ENCODE measurements at regions not wholly inside any gene's neighbourhood (a gene's known extent, or its start where the extent isn't known, plus 50 kb on each side); places are given as distances from the start of the nearest gene placed in this dataset.

GRCh38 chr11:90845126-90845525 lies 622.3 kb upstream of the CHORDC1 start:
- Histone ChIP-seq H3K27me3 (ENCODE audit: insufficient read depth, low read length) (no peaks in the 10 kb centered on the region), H3K36me3 (ENCODE audit: insufficient read depth, low read depth, low read length) (no peaks in the 10 kb centered on the region), H3K4me1 (ENCODE audit: insufficient read depth, low read length) (no peaks in the 10 kb centered on the region), H3K9ac (ENCODE audit: low read depth, low read length) (no peak overlapping the region), H3K9me3 (ENCODE audit: insufficient read depth, low read depth, low read length) (no peaks in the 10 kb centered on the region), H3K27ac (ENCODE audit: low read length) (no peak overlapping the region), H3K4me3 (ENCODE audit: low read length) (no peak overlapping the region)

DNA sequence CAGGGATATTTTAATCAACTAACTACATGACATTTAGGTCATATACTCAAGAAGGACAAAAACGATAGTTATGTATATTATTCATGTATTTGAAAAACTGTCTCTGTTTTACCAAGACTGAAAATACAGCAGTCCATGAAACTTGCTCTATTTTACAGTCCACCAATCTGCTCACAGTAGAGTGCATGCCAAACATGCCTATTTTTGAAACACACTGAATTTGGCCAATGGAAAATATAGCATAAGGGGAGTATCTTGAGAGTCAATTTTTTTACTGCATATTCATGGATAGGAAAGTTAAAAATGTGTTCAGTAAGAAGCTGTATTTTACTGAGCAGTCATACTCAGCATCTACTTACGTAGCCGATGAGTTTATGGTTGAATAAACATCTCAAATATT lies 621.2 kb upstream of the CHORDC1 start:
- no peak overlapping the region for H3K4me3 ChIP-seq (ENCODE audit: low read length)
- no peaks in the 10 kb centered on the region for H3K36me3 ChIP-seq (ENCODE audit: insufficient read depth, low read depth, low read length)

DNA sequence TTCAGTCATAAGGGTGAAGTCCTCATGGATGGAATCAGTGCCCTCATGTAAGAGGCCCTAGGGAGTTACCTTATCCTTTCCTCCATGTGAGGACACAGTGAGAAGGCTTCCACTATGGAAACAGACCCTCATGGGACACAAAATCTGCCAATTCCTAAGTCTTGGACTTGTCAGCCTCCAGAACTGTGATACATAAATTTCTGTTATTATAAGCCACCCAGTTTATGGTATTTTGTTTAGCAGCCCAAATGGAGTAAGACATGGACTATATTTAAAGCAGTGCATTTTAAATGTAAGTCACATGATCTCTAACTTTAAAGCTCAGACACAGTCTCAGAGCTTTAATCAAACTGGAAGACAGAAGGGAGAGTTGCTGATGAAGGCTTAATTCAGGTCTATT lies 619.8 kb upstream of the CHORDC1 start:
- H3K4me1 ChIP-seq (ENCODE audit: insufficient read depth, low read length) = no peaks in the 10 kb centered on the region

More for the DNA sequence above, 621.2 kb upstream of the CHORDC1 start:
- Histone ChIP-seq H3K9me3 (ENCODE audit: insufficient read depth, low read depth, low read length) (no peaks in the 10 kb centered on the region), H3K4me1 (ENCODE audit: insufficient read depth, low read length) (no peaks in the 10 kb centered on the region), H3K27ac (ENCODE audit: low read length) (no peak overlapping the region), H3K9ac (ENCODE audit: low read depth, low read length) (no peak overlapping the region), H3K27me3 (ENCODE audit: insufficient read depth, low read length) (no peaks in the 10 kb centered on the region)

DNA sequence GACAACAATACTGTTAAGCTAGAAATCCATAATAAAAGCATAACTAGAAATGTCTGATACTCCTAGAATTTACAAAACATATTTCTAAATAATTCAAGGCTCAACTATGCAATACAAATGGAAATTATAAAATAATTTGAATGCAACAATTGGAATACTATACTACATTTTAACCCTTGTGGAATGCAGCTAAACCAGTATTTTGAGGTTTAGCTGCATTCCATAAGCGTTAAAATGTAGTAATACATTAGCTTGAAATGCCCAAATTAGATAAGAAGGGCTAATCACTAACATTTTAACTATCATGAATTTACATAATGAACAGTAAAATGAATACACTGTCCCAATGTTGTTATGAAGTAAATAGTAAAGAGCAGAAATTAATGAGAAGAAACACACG lies 617.2 kb upstream of the CHORDC1 start:
- Histone ChIP-seq H3K9ac (ENCODE audit: low read depth, low read length) (no peak overlapping the region), H3K27ac (ENCODE audit: low read length) (no peak overlapping the region), H3K27me3 (ENCODE audit: insufficient read depth, low read length) (no peaks in the 10 kb centered on the region), H3K4me3 (ENCODE audit: low read length) (no peak overlapping the region), H3K36me3 (ENCODE audit: insufficient read depth, low read depth, low read length) (no peaks in the 10 kb centered on the region), H3K9me3 (ENCODE audit: insufficient read depth, low read depth, low read length) (no peaks in the 10 kb centered on the region), H3K4me1 (ENCODE audit: insufficient read depth, low read length) (peaks cover 8% of the 10 kb centered on the region)

More for the DNA sequence above, 619.8 kb upstream of the CHORDC1 start:
- Histone ChIP-seq H3K36me3 (ENCODE audit: insufficient read depth, low read depth, low read length) (no peaks in the 10 kb centered on the region), H3K27ac (ENCODE audit: low read length) (no peak overlapping the region), H3K9me3 (ENCODE audit: insufficient read depth, low read depth, low read length) (no peaks in the 10 kb centered on the region), H3K4me3 (ENCODE audit: low read length) (no peak overlapping the region), H3K9ac (ENCODE audit: low read depth, low read length) (no peak overlapping the region), H3K27me3 (ENCODE audit: insufficient read depth, low read length) (no peaks in the 10 kb centered on the region)

DNA sequence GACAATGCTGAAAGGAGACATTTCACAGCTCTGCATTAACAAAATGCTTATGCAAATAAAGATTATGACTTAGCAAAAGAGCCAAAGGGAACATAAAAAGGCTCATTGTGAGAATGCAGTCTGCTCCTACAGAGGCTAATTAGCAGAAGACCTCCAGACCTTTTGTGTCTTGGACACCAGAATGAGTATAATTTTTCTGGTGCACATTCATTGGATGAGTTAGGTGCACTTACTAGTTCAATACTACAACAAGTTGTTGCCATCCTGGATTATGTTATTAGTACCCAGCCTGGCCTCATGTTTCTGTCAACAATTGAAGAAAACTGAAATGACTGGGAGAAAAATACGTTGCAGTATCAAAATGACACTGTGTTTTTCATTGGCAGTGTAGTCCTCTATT lies 613.2 kb upstream of the CHORDC1 start:
- Histone ChIP-seq H3K9ac (ENCODE audit: low read depth, low read length) (no peak overlapping the region), H3K36me3 (ENCODE audit: insufficient read depth, low read depth, low read length) (no peaks in the 10 kb centered on the region)

DNA sequence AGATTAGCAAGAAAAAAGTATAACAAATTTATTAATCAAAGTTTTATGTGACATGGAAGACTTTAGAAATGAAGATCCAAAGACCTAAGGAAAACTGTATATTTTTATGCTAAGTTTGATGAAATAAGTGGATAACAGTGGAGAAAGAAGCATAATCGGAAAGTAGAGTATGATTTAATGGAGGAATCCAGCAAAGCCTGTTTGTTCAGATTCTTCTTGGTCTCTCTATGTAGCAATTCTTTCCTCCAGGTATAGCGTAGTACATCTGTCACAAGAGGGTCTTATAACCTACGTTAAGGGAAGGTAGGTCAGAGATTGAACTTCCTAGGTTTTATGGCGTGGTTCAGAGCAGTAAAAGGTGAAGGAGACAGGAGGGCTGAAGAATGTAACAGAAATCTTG lies 600.6 kb upstream of the CHORDC1 start:
- no peaks in the 10 kb centered on the region for H3K36me3 ChIP-seq (ENCODE audit: insufficient read depth, low read depth, low read length)
- H3K9me3 ChIP-seq (ENCODE audit: insufficient read depth, low read depth, low read length) = no peaks in the 10 kb centered on the region
- no peaks in the 10 kb centered on the region for H3K27me3 ChIP-seq (ENCODE audit: insufficient read depth, low read length)
- H3K9ac ChIP-seq (ENCODE audit: low read depth, low read length) = no peak overlapping the region
- no peak overlapping the region for H3K4me3 ChIP-seq (ENCODE audit: low read length)
- no peak overlapping the region for H3K27ac ChIP-seq (ENCODE audit: low read length)
- H3K4me1 ChIP-seq (ENCODE audit: insufficient read depth, low read length) = no peaks in the 10 kb centered on the region

More for the DNA sequence above, 613.2 kb upstream of the CHORDC1 start:
- H3K27ac ChIP-seq (ENCODE audit: low read length) = no peak overlapping the region
- no peaks in the 10 kb centered on the region; the same call in 1 of the 2 replicates for H3K9me3 ChIP-seq (ENCODE audit: insufficient read depth, low read depth, low read length)
- peaks cover 8% of the 10 kb centered on the region for H3K4me1 ChIP-seq (ENCODE audit: insufficient read depth, low read length)
- no peak overlapping the region for H3K4me3 ChIP-seq (ENCODE audit: low read length)
- no peaks in the 10 kb centered on the region for H3K27me3 ChIP-seq (ENCODE audit: insufficient read depth, low read length)

GRCh38 chr11:90822996-90823395 lies 600.1 kb upstream of the CHORDC1 start:
- no peak overlapping the region for H3K4me3 ChIP-seq (ENCODE audit: low read length)
- H3K9me3 ChIP-seq (ENCODE audit: insufficient read depth, low read depth, low read length) = no peaks in the 10 kb centered on the region
- H3K27me3 ChIP-seq (ENCODE audit: insufficient read depth, low read length) = no peaks in the 10 kb centered on the region
- H3K9ac ChIP-seq (ENCODE audit: low read depth, low read length) = no peak overlapping the region
- no peaks in the 10 kb centered on the region for H3K36me3 ChIP-seq (ENCODE audit: insufficient read depth, low read depth, low read length)
- H3K4me1 ChIP-seq (ENCODE audit: insufficient read depth, low read length) = no peaks in the 10 kb centered on the region
- no peak overlapping the region for H3K27ac ChIP-seq (ENCODE audit: low read length)

DNA sequence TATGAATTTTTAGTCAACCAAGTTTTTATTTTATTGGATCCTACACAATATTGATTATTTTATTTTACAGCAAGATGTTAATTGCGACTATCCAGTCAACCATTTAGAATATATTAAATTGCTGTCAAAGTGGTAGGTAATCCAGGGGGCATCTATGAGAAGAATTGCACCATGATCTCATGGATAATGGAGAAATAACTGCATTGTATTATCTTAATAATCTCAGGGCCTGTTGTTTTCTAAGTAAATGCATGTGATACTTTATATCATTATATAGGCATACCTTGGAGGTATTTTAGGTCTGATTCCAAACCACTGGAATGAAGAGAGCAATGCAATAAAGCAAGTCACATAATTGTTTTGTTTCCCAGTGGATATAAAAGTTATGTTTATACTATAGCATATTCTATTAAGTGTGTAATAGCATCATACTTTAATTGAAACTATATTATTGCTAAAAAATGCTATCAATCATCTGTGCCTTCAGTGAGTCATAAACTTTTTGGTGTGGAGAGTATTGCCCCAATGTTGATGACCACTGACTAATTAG lies 595.4 kb upstream of the CHORDC1 start:
- Histone ChIP-seq H3K36me3 (ENCODE audit: insufficient read depth, low read depth, low read length) (no peaks in the 10 kb centered on the region), H3K9ac (ENCODE audit: low read depth, low read length) (no peak overlapping the region), H3K27ac (ENCODE audit: low read length) (no peak overlapping the region), H3K4me3 (ENCODE audit: low read length) (no peak overlapping the region), H3K9me3 (ENCODE audit: insufficient read depth, low read depth, low read length) (no peaks in the 10 kb centered on the region), H3K4me1 (ENCODE audit: insufficient read depth, low read length) (no peaks in the 10 kb centered on the region), H3K27me3 (ENCODE audit: insufficient read depth, low read length) (no peaks in the 10 kb centered on the region)

DNA sequence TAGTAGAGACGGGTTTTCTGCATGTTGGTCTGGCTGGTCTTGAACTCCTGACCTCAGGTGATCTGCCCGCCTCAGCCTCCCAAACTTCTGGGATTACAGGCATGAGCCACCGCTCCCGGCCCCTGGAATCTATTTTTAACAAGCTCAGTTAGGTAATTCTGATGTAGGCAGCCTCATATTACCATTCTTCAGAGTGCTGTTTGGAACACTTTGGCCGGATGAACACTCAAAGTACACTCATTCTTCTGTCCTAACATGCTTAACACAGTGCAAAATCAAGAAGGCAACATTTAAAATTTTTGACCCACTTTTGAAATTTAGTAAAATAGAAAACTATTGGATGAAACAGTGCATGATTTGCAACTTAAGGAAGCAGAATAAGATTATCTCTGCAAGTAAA lies 586.7 kb upstream of the CHORDC1 start:
- Histone ChIP-seq H3K4me3 (ENCODE audit: low read length) (no peak overlapping the region), H3K27ac (ENCODE audit: low read length) (no peak overlapping the region), H3K27me3 (ENCODE audit: insufficient read depth, low read length) (no peaks in the 10 kb centered on the region), H3K9me3 (ENCODE audit: insufficient read depth, low read depth, low read length) (no peaks in the 10 kb centered on the region), H3K9ac (ENCODE audit: low read depth, low read length) (no peak overlapping the region), H3K36me3 (ENCODE audit: insufficient read depth, low read depth, low read length) (no peaks in the 10 kb centered on the region), H3K4me1 (ENCODE audit: insufficient read depth, low read length) (no peaks in the 10 kb centered on the region; the same call in 1 of the 2 replicates)

- Histone ChIP-seq H3K27me3 (ENCODE audit: insufficient read depth, low read length) (no peaks in the 10 kb centered on the region), H3K27ac (ENCODE audit: low read length) (no peak overlapping the region), H3K9me3 (ENCODE audit: insufficient read depth, low read depth, low read length) (no peaks in the 10 kb centered on the region), H3K36me3 (ENCODE audit: insufficient read depth, low read depth, low read length) (no peaks in the 10 kb centered on the region), H3K9ac (ENCODE audit: low read depth, low read length) (no peak overlapping the region), H3K4me1 (ENCODE audit: insufficient read depth, low read length) (peaks cover 3% of the 10 kb centered on the region; the same call in 1 of the 2 replicates), H3K4me3 (ENCODE audit: low read length) (no peak overlapping the region)
Measured at GRCh38 chr11:90805172-90805571, 582.3 kb upstream of the CHORDC1 start.

GRCh38 chr11:90803831-90804230 lies 581.0 kb upstream of the CHORDC1 start:
- Histone ChIP-seq H3K9me3 (ENCODE audit: insufficient read depth, low read depth, low read length) (no peaks in the 10 kb centered on the region), H3K36me3 (ENCODE audit: insufficient read depth, low read depth, low read length) (no peaks in the 10 kb centered on the region), H3K27ac (ENCODE audit: low read length) (no peak overlapping the region), H3K4me1 (ENCODE audit: insufficient read depth, low read length) (peaks cover 3% of the 10 kb centered on the region; the same call in 1 of the 2 replicates), H3K4me3 (ENCODE audit: low read length) (no peak overlapping the region), H3K27me3 (ENCODE audit: insufficient read depth, low read length) (no peaks in the 10 kb centered on the region), H3K9ac (ENCODE audit: low read depth, low read length) (no peak overlapping the region)

GRCh38 chr11:90803366-90803765 lies 580.5 kb upstream of the CHORDC1 start:
- Histone ChIP-seq H3K4me3 (ENCODE audit: low read length) (no peak overlapping the region), H3K9ac (ENCODE audit: low read depth, low read length) (no peak overlapping the region), H3K27ac (ENCODE audit: low read length) (no peak overlapping the region), H3K9me3 (ENCODE audit: insufficient read depth, low read depth, low read length) (no peaks in the 10 kb centered on the region), H3K4me1 (ENCODE audit: insufficient read depth, low read length) (peaks cover 5% of the 10 kb centered on the region; the same call in 1 of the 2 replicates), H3K36me3 (ENCODE audit: insufficient read depth, low read depth, low read length) (no peaks in the 10 kb centered on the region), H3K27me3 (ENCODE audit: insufficient read depth, low read length) (no peaks in the 10 kb centered on the region)

Measured in iPS-20b (cell line).